Cardiac fibroblast (primary cell): ENCODE measurements at regions not wholly inside any gene's neighbourhood (a gene's known extent, or its start where the extent isn't known, plus 50 kb on each side); places are given as distances from the start of the nearest gene placed in this dataset.

Experiments
- DNase-seq, 2 donors: peaks; one replicate each; pipeline versions ENCODE4 v3.0.0 to v3.0.0-alpha.2; 2010; ENCODE audit warnings: low read depth in 2 of 2
- H3K4me3 ChIP-seq, 2 donors: replicated peaks in 1 of 2; 1 replicate in 1 of 2; 2 replicates in 1 of 2; pipeline ENCODE4 v1.5.1; 2011; ENCODE audit warnings: low read depth in 2 of 2, low read length in 2 of 2, mild to moderate bottlenecking in 2 of 2, moderate library complexity in 1 of 2
- TF ChIP-seq, protein P1 (sequence below): IDR thresholded peaks from one replicate; pipeline ENCODE4 v1.5.1; 2011; ENCODE audit warnings: low read depth, mild to moderate bottlenecking, low read length, inconsistent platforms

DNA sequence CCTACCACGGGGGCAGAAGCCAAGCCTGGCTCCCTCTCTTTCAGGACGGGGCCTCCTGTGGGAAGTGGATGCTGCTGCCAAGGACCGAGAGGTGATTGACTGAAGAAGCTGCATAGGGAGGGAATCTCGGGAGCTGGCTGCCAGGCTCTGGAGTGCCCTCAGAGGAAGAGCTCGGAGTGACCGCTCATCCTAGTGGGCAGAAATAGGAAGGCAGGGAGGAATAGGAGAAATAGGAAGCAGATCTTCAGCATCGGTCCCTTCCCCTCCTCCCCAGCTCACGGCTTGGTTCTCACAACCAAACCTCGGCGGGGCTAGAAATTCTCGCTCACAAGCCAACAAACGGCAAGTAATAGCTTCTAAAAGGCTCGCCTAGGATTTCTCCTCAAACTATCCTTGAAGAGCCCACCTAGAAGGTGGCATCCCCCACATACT, 159.9 kb upstream of the RAI14 start:
- DNase-seq = no peak

DNA sequence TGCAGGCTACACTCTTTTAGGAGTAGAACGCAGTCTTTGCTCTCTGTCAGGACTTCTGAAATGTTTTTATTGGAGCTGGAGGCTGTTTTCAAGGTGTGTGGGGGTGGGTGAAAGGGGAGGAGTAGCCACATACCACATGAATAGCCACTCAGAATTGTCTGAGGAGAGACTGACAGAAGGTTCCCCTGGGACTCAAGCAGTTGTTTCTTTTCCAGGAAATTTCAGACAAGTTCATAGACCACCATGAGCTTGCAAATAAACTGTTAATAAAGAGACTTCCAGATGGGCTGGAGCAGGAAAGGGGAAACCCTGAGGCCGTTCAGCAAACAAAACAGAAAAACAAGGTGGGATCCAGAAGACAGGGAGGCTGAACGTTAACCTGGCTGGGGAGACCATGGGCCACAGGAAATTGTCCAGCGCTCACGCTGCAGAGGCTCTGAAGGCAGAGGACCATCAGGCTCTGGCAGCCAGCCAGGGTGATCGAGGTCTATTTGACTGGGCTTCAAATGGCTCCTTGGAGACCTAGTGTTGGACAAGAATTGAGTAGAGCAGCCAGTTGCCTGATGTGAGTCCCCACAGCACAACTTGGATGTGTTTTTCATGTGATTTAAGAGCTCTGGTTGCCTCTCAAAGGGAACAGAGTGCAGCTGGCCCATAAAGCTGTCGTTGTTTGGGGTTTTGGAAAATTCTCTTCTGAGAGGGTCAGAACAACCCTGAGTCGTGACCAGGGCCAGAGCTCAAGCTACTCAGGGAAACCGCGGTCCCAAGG, 159.2 kb upstream of the RAI14 start:
- TF ChIP-seq, protein P1, sequence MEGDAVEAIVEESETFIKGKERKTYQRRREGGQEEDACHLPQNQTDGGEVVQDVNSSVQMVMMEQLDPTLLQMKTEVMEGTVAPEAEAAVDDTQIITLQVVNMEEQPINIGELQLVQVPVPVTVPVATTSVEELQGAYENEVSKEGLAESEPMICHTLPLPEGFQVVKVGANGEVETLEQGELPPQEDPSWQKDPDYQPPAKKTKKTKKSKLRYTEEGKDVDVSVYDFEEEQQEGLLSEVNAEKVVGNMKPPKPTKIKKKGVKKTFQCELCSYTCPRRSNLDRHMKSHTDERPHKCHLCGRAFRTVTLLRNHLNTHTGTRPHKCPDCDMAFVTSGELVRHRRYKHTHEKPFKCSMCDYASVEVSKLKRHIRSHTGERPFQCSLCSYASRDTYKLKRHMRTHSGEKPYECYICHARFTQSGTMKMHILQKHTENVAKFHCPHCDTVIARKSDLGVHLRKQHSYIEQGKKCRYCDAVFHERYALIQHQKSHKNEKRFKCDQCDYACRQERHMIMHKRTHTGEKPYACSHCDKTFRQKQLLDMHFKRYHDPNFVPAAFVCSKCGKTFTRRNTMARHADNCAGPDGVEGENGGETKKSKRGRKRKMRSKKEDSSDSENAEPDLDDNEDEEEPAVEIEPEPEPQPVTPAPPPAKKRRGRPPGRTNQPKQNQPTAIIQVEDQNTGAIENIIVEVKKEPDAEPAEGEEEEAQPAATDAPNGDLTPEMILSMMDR = no peak
- no peak overlapping the region for H3K4me3 ChIP-seq

More for the DNA sequence above, 159.9 kb upstream of the RAI14 start:
- TF ChIP-seq, protein P1 = no peak
- no peak overlapping the region for H3K4me3 ChIP-seq

GRCh38 chr5:34497470-34497808, 158.7 kb upstream of the RAI14 start:
- TF ChIP-seq, protein P1 = no peak
- no peak for DNase-seq
- no peak overlapping the region for H3K4me3 ChIP-seq

More for the DNA sequence above, 159.2 kb upstream of the RAI14 start:
- peak; percentile 26 to 44 for DNase-seq

GRCh38 chr5:34498572-34498971, 157.6 kb upstream of the RAI14 start:
- no peak overlapping the region for H3K4me3 ChIP-seq
- TF ChIP-seq, protein P1 = no peak
- DNase-seq = no peak

DNA sequence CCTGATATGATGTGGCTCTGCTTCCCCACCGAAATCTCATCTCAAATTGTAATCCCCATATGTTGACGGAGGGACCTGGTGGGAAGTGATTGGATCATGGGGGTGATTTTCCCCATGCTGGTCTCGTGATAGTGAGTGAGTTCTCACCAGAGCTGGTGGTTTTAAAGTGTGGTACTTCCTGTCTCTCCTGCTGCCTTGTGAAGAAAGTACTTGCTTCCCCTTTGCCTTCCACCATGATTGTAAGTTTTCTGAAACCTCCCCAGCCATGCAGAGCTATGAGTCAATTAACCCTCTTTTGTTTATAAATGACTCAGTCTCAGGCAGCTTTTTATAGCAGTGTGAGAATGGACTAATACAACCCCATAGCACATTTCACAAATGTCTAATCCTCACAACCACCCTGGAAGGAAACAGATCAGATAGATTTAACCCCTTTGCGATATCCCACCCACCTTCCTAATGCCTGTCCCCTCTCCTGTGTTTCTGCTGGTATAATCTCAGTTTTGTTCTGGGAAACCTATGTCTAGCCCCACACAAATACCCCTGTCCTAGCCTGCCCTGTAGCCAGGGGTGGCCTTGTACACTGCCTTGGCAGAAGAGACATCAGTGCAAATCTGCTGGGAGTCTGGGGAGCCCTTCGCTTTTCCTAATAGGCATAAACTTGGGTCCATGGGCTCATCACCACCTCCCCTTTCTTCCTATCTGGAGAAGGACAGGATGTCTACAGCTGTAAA, 157.0 kb upstream of the RAI14 start:
- TF ChIP-seq, protein P1 = no peak
- H3K4me3 ChIP-seq = no peak overlapping the region
- peak; percentile 60 to 89 for DNase-seq

DNA sequence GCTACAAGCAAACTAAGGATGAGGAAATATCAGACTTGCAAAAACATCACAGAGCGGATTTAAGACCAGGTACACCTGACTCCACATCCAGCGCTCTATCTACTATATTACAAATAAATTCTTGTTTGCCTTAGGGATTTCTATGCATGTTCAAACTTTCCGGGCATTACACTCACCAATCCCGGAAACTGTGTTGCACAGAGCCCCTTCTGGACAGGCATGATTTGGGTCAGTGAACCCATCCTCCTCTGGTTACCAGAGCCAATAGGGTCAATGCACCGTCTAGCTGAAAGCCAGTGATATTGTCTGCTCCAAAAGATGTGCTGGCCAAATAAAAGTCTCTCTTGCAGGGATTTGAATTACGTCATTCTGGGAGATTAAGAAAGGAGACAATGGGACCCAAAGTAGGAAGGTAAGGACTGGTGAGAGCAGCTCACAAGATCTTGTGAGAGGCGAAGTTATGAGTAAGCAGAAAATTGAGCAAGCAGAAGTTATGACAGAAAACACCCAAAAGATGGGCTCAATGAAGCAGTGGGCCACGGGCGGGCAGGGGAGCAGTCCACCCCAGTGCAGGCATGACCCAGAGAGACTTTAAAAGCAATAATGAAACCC, 155.8 kb upstream of the RAI14 start:
- no peak overlapping the region for H3K4me3 ChIP-seq
- TF ChIP-seq, protein P1 = no peak
- DNase-seq = peak; percentile 49 to 89
